ENCODE measurements at regions not wholly inside any gene's neighbourhood (a gene's known extent, or its start where the extent isn't known, plus 50 kb on each side); places are given as distances from the start of the nearest gene placed in this dataset.

DNA sequence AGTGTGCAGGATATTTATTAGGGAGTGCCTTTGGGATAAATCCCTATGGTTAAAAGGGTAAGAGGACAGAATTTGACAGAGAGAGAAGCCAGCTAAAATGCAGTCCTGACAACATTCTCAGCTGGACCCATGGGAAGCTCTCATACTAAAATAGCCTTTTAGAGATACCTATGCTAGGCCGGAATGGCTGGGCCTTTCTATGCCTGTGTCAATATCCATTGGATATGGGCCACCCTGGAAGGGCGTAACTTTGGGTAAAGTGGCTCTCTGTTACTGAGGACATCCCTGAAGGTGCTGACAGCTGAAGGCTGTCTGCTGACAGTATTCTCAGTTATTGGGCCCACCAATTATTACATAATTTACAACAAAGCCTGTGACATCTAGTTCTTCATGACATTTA is 613.0 kb upstream of the B3GALT2 start:
- no peak for DNase-seq (ENCODE audit: extremely low read depth in 1 of 4, low spot score in 3 of 4)
- FAIRE-seq = no peak
- no TSS peak for BruUV-seq (replicated peaks)
- Histone ChIP-seq H3K4me1 (replicated peaks in 1 of 2; ENCODE audit: control insufficient read depth in 2 of 2, insufficient read depth in 2 of 2, low read length in 2 of 2) (no peaks in the 10 kb centered on the region), H3K27ac (ENCODE audit: extremely low read depth, low read depth, low read length) (no peak overlapping the region), H3K9ac (ENCODE audit: insufficient read depth in 1 of 2, low read depth in 2 of 2, low read length in 2 of 2) (no peak overlapping the region), H3K9me3 (replicated peaks; ENCODE audit: control insufficient read depth, insufficient read depth, low read depth, low read length) (no peaks in the 10 kb centered on the region), H3K36me3 (ENCODE audit: control insufficient read depth, insufficient read depth, low read length) (no peaks in the 10 kb centered on the region), H2AFZ (ENCODE audit: low read depth, low read length) (no peak overlapping the region), H3K27me3 (ENCODE audit: control insufficient read depth in 2 of 2, insufficient read depth in 2 of 2, low read length in 2 of 2) (no peaks in the 10 kb centered on the region), H4K20me1 (replicated peaks; ENCODE audit: control insufficient read depth, insufficient read depth, low read length) (no peaks in the 10 kb centered on the region), H3K79me2 (ENCODE audit: control insufficient read depth, insufficient read depth, low read length) (no peaks in the 10 kb centered on the region), H3K4me2 (ENCODE audit: insufficient read depth, low read length) (no peak overlapping the region), H3K4me3 (no peak overlapping the region), H3K9me1 (ENCODE audit: control insufficient read depth, insufficient read depth, low read length) (no peaks in the 10 kb centered on the region)
- intact Hi-C loops (cut with micrococcal nuclease) (no loop called here), in situ Hi-C loops (cut with MboI) (no loop called here)
- CTCF ChIA-PET (ENCODE audit: low intra/inter-chr PET ratio) = no interaction called here
- 3% methylated on average over 2 of the region's 2 CpGs for WGBS (ENCODE audit: insufficient coverage, low coverage, missing lambda C conversion rate)
- no peak for ATAC-seq
- POLR2A ChIA-PET = no interaction called here
- TF ChIP-seq MYNN (IDR thresholded peaks at IDR 0.05) (no peak), MYNN (CRISPR knock-in tag; IDR thresholded peaks at IDR 0.05) (no peak), MAZ (CRISPR knock-in tag; conservative IDR thresholded peaks at IDR 0.05 in 1 of 2, IDR thresholded peaks at IDR 0.05 in 1 of 2) (no peak), HMGXB4 (CRISPR knock-in tag; IDR thresholded peaks at IDR 0.05) (no peak), SNIP1 (IDR thresholded peaks at IDR 0.05; ENCODE audit: low read depth) (no peak), PHB2 (IDR thresholded peaks at IDR 0.05; ENCODE audit: low read depth) (no peak), CCNT2 (IDR thresholded peaks at IDR 0.05; ENCODE audit: borderline replicate concordance, extremely low read depth, insufficient read length, low read depth, low read length) (no peak)
- TF ChIP-seq, protein P1, sequence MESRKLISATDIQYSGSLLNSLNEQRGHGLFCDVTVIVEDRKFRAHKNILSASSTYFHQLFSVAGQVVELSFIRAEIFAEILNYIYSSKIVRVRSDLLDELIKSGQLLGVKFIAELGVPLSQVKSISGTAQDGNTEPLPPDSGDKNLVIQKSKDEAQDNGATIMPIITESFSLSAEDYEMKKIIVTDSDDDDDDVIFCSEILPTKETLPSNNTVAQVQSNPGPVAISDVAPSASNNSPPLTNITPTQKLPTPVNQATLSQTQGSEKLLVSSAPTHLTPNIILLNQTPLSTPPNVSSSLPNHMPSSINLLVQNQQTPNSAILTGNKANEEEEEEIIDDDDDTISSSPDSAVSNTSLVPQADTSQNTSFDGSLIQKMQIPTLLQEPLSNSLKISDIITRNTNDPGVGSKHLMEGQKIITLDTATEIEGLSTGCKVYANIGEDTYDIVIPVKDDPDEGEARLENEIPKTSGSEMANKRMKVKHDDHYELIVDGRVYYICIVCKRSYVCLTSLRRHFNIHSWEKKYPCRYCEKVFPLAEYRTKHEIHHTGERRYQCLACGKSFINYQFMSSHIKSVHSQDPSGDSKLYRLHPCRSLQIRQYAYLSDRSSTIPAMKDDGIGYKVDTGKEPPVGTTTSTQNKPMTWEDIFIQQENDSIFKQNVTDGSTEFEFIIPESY (CRISPR knock-in tag; IDR thresholded peaks at IDR 0.05) = no peak
- TF ChIP-seq, protein P2, sequence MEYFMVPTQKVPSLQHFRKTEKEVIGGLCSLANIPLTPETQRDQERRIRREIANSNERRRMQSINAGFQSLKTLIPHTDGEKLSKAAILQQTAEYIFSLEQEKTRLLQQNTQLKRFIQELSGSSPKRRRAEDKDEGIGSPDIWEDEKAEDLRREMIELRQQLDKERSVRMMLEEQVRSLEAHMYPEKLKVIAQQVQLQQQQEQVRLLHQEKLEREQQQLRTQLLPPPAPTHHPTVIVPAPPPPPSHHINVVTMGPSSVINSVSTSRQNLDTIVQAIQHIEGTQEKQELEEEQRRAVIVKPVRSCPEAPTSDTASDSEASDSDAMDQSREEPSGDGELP (CRISPR knock-in tag; IDR thresholded peaks at IDR 0.05; ENCODE audit: borderline replicate concordance) = no peak
- TF ChIP-seq, protein P3, sequence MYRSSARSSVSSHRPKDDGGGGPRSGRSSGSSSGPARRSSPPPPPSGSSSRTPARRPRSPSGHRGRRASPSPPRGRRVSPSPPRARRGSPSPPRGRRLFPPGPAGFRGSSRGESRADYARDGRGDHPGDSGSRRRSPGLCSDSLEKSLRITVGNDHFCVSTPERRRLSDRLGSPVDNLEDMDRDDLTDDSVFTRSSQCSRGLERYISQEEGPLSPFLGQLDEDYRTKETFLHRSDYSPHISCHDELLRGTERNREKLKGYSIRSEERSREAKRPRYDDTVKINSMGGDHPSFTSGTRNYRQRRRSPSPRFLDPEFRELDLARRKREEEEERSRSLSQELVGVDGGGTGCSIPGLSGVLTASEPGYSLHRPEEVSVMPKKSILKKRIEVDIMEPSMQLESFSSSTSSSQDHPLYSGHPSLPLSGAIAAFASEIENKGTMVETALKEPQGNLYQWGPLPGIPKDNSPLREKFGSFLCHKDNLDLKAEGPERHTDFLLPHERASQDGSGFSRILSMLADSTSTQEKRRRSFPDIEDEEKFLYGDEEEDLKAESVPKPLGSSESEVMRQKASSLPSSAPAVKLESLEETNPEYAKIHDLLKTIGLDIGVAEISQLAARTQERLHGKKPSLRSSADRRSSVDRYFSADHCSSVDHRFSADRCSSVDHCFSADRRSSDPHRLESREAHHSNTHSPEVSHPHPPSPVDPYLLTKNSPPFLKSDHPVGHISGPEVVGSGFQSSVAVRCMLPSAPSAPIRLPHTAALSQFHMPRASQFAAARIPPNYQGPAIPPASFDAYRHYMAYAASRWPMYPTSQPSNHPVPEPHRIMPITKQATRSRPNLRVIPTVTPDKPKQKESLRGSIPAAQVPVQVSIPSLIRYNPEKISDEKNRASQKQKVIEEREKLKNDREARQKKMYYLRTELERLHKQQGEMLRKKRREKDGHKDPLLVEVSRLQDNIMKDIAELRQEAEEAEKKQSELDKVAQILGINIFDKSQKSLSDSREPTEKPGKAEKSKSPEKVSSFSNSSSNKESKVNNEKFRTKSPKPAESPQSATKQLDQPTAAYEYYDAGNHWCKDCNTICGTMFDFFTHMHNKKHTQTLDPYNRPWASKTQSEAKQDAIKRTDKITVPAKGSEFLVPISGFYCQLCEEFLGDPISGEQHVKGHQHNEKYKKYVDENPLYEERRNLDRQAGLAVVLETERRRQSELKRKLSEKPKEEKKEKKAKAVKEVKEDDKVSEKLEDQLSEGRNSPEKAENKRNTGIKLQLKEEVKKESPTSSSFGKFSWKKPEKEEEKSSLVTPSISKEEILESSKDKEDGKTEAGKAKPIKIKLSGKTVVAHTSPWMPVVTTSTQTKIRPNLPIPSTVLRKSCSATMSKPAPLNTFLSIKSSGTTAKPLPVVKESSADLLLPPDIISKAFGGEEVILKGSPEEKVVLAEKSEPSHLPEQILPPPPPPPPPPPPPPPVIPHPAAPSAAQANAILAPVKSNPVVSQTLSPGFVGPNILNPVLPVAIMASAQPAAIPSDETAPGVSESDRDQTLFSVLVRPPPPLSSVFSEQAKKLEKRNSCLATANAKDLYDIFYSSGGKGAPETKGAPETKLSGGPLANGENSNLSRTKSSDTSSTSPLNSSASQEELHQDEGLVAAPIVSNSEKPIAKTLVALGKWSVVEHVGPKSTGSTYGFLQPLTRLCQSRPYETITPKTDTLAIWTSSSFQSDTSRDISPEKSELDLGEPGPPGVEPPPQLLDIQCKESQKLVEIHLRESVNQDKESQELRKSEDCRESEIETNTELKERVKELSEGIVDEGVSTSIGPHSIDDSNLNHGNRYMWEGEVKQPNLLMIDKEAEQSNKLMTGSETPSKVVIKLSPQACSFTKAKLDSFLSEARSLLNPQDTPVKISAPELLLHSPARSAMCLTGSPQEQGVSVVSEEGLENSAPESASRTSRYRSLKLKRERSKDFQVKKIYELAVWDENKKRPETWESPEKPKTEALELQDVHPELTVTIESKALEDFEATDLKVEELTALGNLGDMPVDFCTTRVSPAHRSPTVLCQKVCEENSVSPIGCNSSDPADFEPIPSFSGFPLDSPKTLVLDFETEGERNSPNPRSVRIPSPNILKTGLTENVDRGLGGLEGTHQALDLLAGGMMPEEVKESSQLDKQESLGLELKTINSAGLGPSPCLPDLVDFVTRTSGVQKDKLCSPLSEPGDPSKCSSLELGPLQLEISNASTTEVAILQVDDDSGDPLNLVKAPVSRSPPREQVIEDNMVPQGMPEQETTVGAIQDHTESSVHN (IDR thresholded peaks at IDR 0.05; ENCODE audit: borderline replicate concordance in 1 of 2, low read depth in 1 of 2) = no peak

All from K562 (cell line).